Breast epithelium (tissue), 3 donors: ENCODE measurements at regions not wholly inside any gene's neighbourhood (a gene's known extent, or its start where the extent isn't known, plus 50 kb on each side); places are given as distances from the start of the nearest gene placed in this dataset.

Experiments used
- POLR2A ChIP-seq: fragments of 450-650 bp; IDR thresholded peaks from one replicate; pipeline ENCODE4 v1.6.1; 2016; ENCODE audit warnings: antibody characterized with exemption, mild to moderate bottlenecking, moderate library complexity
- TF ChIP-seq, protein P1 (sequence below), 3 donors: fragments of 450-650 bp; IDR thresholded peaks; one replicate each; pipeline ENCODE4 v1.5.1; 2016 to 2017; ENCODE audit warnings: antibody characterized with exemption in 3 of 3, mild to moderate bottlenecking in 3 of 3, moderate library complexity in 3 of 3

DNA sequence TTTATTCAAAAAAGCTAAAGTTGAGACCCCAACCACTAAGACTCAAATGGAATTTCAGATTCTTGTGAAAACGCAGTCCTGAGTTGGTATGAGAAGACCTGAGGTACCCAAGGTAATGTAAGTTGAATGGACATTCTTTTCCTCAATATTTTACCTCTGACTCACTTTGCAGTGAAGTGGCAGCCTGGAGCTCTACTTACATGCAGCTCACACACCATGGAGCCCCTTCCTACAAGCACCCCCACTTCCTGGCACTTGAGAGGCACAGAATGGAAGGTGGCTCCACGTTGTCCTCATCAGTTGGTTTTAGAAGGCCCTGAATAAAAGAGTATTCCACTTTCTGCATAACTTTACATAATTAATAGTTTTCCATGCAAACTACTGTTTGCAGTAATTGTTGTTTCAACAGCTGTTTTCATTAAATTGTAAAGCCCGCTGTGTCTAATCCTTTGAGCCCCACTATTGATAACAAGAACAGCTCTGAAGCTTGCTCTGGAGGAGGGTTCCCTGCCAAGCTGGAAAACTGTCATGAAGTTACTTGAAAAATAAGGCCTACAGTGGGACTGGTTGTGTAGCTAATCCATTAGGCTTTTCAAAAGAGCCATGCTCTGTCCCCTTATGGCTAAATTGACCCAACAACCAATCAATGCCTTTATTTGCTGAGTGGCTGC is 102.2 kb upstream of the SPATA31D4 start:
- TF ChIP-seq, protein P1, sequence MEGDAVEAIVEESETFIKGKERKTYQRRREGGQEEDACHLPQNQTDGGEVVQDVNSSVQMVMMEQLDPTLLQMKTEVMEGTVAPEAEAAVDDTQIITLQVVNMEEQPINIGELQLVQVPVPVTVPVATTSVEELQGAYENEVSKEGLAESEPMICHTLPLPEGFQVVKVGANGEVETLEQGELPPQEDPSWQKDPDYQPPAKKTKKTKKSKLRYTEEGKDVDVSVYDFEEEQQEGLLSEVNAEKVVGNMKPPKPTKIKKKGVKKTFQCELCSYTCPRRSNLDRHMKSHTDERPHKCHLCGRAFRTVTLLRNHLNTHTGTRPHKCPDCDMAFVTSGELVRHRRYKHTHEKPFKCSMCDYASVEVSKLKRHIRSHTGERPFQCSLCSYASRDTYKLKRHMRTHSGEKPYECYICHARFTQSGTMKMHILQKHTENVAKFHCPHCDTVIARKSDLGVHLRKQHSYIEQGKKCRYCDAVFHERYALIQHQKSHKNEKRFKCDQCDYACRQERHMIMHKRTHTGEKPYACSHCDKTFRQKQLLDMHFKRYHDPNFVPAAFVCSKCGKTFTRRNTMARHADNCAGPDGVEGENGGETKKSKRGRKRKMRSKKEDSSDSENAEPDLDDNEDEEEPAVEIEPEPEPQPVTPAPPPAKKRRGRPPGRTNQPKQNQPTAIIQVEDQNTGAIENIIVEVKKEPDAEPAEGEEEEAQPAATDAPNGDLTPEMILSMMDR (IDR thresholded peaks at IDR 0.05): no peak
- no peak for TF ChIP-seq POLR2A
